NCI-H2107 (cell line): ENCODE measurements at regions not wholly inside any gene's neighbourhood (a gene's known extent, or its start where the extent isn't known, plus 50 kb on each side); places are given as distances from the start of the nearest gene placed in this dataset.

Source experiments
- DNase-seq: peaks from one replicate; lab custom pipeline; 2025; lab: John Stamatoyannopoulos, UW

GRCh38 chr14:39765676-39766075, 333.4 kb upstream of the FBXO33 start:
- DNase-seq = no peak

- DNase-seq = no peak
Measured at GRCh38 chr14:39763402-39763890, 331.2 kb upstream of the FBXO33 start.

GRCh38 chr14:39762576-39763401, 330.6 kb upstream of the FBXO33 start:
- no peak for DNase-seq

GRCh38 chr14:39755269-39755878, 323.1 kb upstream of the FBXO33 start:
- DNase-seq = no peak

- DNase-seq = no peak
Measured at GRCh38 chr14:39740454-39740853, 308.2 kb upstream of the FBXO33 start.

GRCh38 chr14:39739796-39740195, 307.6 kb upstream of the FBXO33 start:
- DNase-seq = no peak

- no peak for DNase-seq
Measured at GRCh38 chr14:39734306-39734705, 302.1 kb upstream of the FBXO33 start.

- DNase-seq = no peak
Measured at GRCh38 chr14:39733741-39734140, 301.5 kb upstream of the FBXO33 start.

GRCh38 chr14:39731912-39732311, 299.7 kb upstream of the FBXO33 start:
- DNase-seq = no peak

GRCh38 chr14:39726563-39726962, 294.3 kb upstream of the FBXO33 start:
- DNase-seq = no peak

GRCh38 chr14:39722547-39723273, 290.5 kb upstream of the FBXO33 start:
- DNase-seq = no peak

GRCh38 chr14:39716987-39717570, 284.8 kb upstream of the FBXO33 start:
- DNase-seq = no peak

GRCh38 chr14:39712293-39712999, 280.2 kb upstream of the FBXO33 start:
- no peak for DNase-seq

- DNase-seq = no peak
Measured at GRCh38 chr14:39704594-39704993, 272.4 kb upstream of the FBXO33 start.

- no peak for DNase-seq
Measured at GRCh38 chr14:39694341-39694740, 262.1 kb upstream of the FBXO33 start.

GRCh38 chr14:39683691-39684260, 251.5 kb upstream of the FBXO33 start:
- no peak for DNase-seq

- DNase-seq = no peak
Measured at GRCh38 chr14:39682582-39682981, 250.3 kb upstream of the FBXO33 start.

GRCh38 chr14:39681782-39682399, 249.7 kb upstream of the FBXO33 start:
- no peak for DNase-seq

GRCh38 chr14:39680777-39681176, 248.5 kb upstream of the FBXO33 start:
- no peak for DNase-seq

- DNase-seq = no peak
Measured at GRCh38 chr14:39673734-39674133, 241.5 kb upstream of the FBXO33 start.

GRCh38 chr14:39673270-39673711, 241.1 kb upstream of the FBXO33 start:
- DNase-seq = no peak
